Panc1 (cell line): ENCODE measurements at regions not wholly inside any gene's neighbourhood (a gene's known extent, or its start where the extent isn't known, plus 50 kb on each side); places are given as distances from the start of the nearest gene placed in this dataset.

Source experiments
- ATAC-seq: fragments of 200-7000 bp; cut with Tn5 transposase; 2 replicates; pipeline ENCODE4 v1.9.1; 2020; ENCODE audit warnings: mild to moderate bottlenecking, moderate library complexity
- BruUV-seq: library from RNA; stranded (reverse); fragments of 400-500 nt; replicated peaks from 2 replicates; lab custom pipeline; 2021; lab: Mats Ljungman, UMichigan
- CTCF ChIA-PET: fragments of 300-600 bp; sonication (Branson Sonifier 250); formaldehyde crosslinking; loops from one replicate; lab custom pipeline; 2022; ENCODE audit warnings: antibody characterized with exemption; lab: Charles Lee
- POLR2A ChIA-PET: fragments of 300-600 bp; sonication (Branson Sonifier 250); formaldehyde crosslinking; loops from one replicate; lab custom pipeline; 2022; ENCODE audit warnings: antibody characterized with exemption; lab: Charles Lee
- DNase-seq: peaks from one replicate; pipeline ENCODE4 v3.0.0-alpha.2; 2010; ENCODE audit warnings: low read depth, low spot score
- H3K27ac ChIP-seq: 2 replicates; pipeline ENCODE4 v1.5.1; 2011; ENCODE audit warnings: mild to moderate bottlenecking, low read length, inconsistent platforms
- H3K27me3 ChIP-seq: fragments of 200-500 bp; sonication (Bioruptor generic); 2 replicates; pipeline ENCODE4 v1.6.0; 2014; ENCODE audit warnings: low read length, inconsistent platforms; ENCODE audit not compliant: control insufficient read depth, insufficient read depth
- H3K36me3 ChIP-seq: fragments of 200-500 bp; sonication (Bioruptor generic); 2 replicates; pipeline ENCODE4 v1.5.1; 2014; ENCODE audit warnings: inconsistent platforms, mild to moderate bottlenecking, low read length, moderate library complexity; ENCODE audit not compliant: control insufficient read depth, insufficient read depth
- H3K4me1 ChIP-seq: 2 replicates; pipeline ENCODE4 v1.5.1; 2011; ENCODE audit warnings: inconsistent platforms, mild to moderate bottlenecking, low read length, moderate library complexity; ENCODE audit not compliant: control insufficient read depth, insufficient read depth
- H3K4me3 ChIP-seq, 2 experiments: 2 replicates each; pipeline ENCODE4 v1.5.1; 2011 to 2012; ENCODE audit warnings: low read depth in 2 of 2, low read length in 2 of 2, mild to moderate bottlenecking in 2 of 2, inconsistent platforms in 1 of 2, moderate library complexity in 1 of 2
- H3K9me3 ChIP-seq: fragments of 200-500 bp; sonication (Bioruptor generic); 2 replicates; pipeline ENCODE4 v1.5.1; 2014; ENCODE audit warnings: low read depth, mild to moderate bottlenecking, inconsistent platforms, low read length, moderate library complexity; ENCODE audit not compliant: control insufficient read depth, insufficient read depth
- CTCF ChIP-seq: fragments of 450-650 bp; IDR thresholded peaks from 2 replicates; pipeline ENCODE4 v1.5.1; 2017; ENCODE audit warnings: mild to moderate bottlenecking
- POLR2AphosphoS5 ChIP-seq: IDR thresholded peaks from 2 replicates; pipeline ENCODE4 v1.6.1; 2012; ENCODE audit warnings: mild to moderate bottlenecking, low read depth, low read length, moderate library complexity
- REST ChIP-seq, 2 experiments: IDR thresholded peaks; 2 replicates each; pipeline ENCODE4 v1.6.1; 2011 to 2012; ENCODE audit warnings: low read depth in 2 of 2, control low read depth in 1 of 2, low read length in 1 of 2, mild to moderate bottlenecking in 1 of 2, moderate library complexity in 1 of 2; ENCODE audit not compliant: insufficient read depth in 1 of 2
- SIN3A ChIP-seq: IDR thresholded peaks from 2 replicates; pipeline ENCODE4 v1.6.1; 2012; ENCODE audit warnings: low read depth, mild to moderate bottlenecking, low read length, moderate library complexity, borderline replicate concordance; ENCODE audit not compliant: insufficient read depth
- TCF7L2 ChIP-seq: IDR thresholded peaks from 2 replicates; pipeline ENCODE4 v1.6.1; 2011; ENCODE audit warnings: mild to moderate bottlenecking, low read depth, low read length, inconsistent platforms
- in situ Hi-C: cut with HindIII; loops from 2 replicates; pipeline ENCODE4 v1.10.0; 2016; ENCODE audit warnings: low sequenced_read_pairs, low pct_unique_long_range_greater_than_20kb
- intact Hi-C: fragments of 100-400 bp; cut with micrococcal nuclease; formaldehyde crosslinking; loops from one replicate; pipeline ENCODE4 v1.10.0; 2022; ENCODE audit not compliant: unreplicated experiment

DNA sequence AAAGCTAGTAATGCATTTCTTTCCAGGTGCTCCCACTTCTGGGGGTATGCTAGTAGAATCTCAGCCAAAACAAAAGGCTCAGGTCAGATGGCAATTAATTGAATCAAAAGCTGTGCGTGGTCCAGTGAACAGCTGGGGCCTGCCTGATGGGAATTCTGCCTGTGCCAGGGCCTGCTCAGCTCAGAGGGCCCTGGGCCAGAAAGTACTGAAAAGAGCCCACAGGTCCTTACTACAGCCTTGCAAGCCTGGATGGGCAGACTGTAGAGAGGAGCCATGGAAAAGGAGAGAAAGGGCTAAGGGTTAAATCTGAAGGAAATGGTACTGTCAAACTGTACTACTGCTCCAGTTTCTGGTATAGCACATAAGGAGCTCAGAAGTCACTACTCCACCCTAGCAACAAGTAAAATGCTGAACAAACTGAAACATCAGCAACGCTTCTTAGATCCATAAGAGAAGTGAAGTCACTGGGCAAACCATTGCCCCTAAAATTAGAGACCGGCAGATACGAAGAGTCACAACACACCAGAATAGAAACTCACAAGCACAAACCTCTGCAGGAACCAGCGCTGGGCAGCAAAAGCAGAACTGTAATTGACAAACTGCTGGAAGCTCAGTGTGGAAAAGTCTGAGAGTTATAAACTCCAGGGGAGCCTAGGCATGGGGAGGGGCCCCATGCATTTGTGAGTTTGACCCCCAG is 121.1 kb upstream of the SYT6 start:
- H3K9me3 ChIP-seq, result no peaks in the 10 kb centered on the region
- CTCF ChIA-PET, result no interaction called here
- no peaks in the 10 kb centered on the region for H3K36me3 ChIP-seq
- no peak for TF ChIP-seq CTCF
- TF ChIP-seq POLR2AphosphoS5, result no peak
- no peak for TF ChIP-seq SIN3A
- TF ChIP-seq TCF7L2, result no peak
- no peak for TF ChIP-seq REST (IDR thresholded peaks at IDR 0.05; ENCODE audit: insufficient read depth in 1 of 2, low read depth in 2 of 2, low read length in 1 of 2)
- no peak for ATAC-seq
- H3K4me3 ChIP-seq, result no peak overlapping the region
- H3K27ac ChIP-seq, result no peak overlapping the region
- intact Hi-C loops, result no loop called here
- no peak for DNase-seq
- no peaks in the 10 kb centered on the region for H3K4me1 ChIP-seq
- in situ Hi-C loops, result no loop called here
- no TSS peak for BruUV-seq
- H3K27me3 ChIP-seq, result peaks cover 2% of the 10 kb centered on the region; the same call in 1 of the 2 replicates
- POLR2A ChIA-PET, result no interaction called here

- Histone ChIP-seq H3K27me3 (peaks cover 4% of the 10 kb centered on the region; the same call in 1 of the 2 replicates), H3K9me3 (no peaks in the 10 kb centered on the region), H3K27ac (no peak overlapping the region), H3K4me3 (no peak overlapping the region), H3K36me3 (no peaks in the 10 kb centered on the region), H3K4me1 (no peaks in the 10 kb centered on the region)
- no peak for TF ChIP-seq POLR2AphosphoS5
- in situ Hi-C loops, result no loop called here
- POLR2A ChIA-PET, result no interaction called here
- no peak for ATAC-seq
- DNase-seq, result no peak
- CTCF ChIA-PET, result no interaction called here
- intact Hi-C loops, result no loop called here
- BruUV-seq, result no TSS peak
Measured at GRCh38 chr1:114272593-114272992, 118.9 kb upstream of the SYT6 start.

GRCh38 chr1:114270718-114271117 is 117.0 kb upstream of the SYT6 start:
- BruUV-seq, result no TSS peak
- intact Hi-C loops (no loop called here), in situ Hi-C loops (no loop called here)
- no peak for DNase-seq
- Histone ChIP-seq H3K4me1 (no peaks in the 10 kb centered on the region), H3K27ac (no peak overlapping the region), H3K9me3 (no peaks in the 10 kb centered on the region), H3K36me3 (no peaks in the 10 kb centered on the region), H3K27me3 (peaks cover 2% of the 10 kb centered on the region; the same call in 1 of the 2 replicates), H3K4me3 (no peak overlapping the region)
- TF ChIP-seq SIN3A (no peak), POLR2AphosphoS5 (no peak), REST (IDR thresholded peaks at IDR 0.05; ENCODE audit: insufficient read depth in 1 of 2, low read depth in 2 of 2, low read length in 1 of 2) (no peak)
- ChIA-PET CTCF (interaction anchor here (1.1 kb wide), 1 partner anchor 12 kb away, joined by 5 read pairs; no protein-coding TSS in a partner anchor), POLR2A (no interaction called here)
- no peak for ATAC-seq
